ENCODE measurements at regions not wholly inside any gene's neighbourhood (a gene's known extent, or its start where the extent isn't known, plus 50 kb on each side); places are given as distances from the start of the nearest gene placed in this dataset.
"Not testable (repeated sequence)": the region's sequence is repeated elsewhere in the genome, so short reads cannot be mapped to it uniquely, and the experiment has no call there.

- DNase-seq, result no peak
Measured at GRCh38 chr9:3658964-3659363, 133.2 kb upstream of the RFX3 start.

GRCh38 chr9:3656224-3656623 is 130.4 kb upstream of the RFX3 start:
- DNase-seq, result no peak

- no peak for DNase-seq
Measured at GRCh38 chr9:3650994-3651622, 125.3 kb upstream of the RFX3 start.

GRCh38 chr9:3648722-3649246 is 123.0 kb upstream of the RFX3 start:
- no peak for DNase-seq

- no peak for DNase-seq
Measured at GRCh38 chr9:3648266-3648665, 122.5 kb upstream of the RFX3 start.

- no peak for DNase-seq
Measured at GRCh38 chr9:3647652-3648051, 121.9 kb upstream of the RFX3 start.

- DNase-seq, result no peak
Measured at GRCh38 chr9:3646226-3646625, 120.4 kb upstream of the RFX3 start.

GRCh38 chr9:3642075-3642474 is 116.3 kb upstream of the RFX3 start:
- DNase-seq, result not testable (repeated sequence)

GRCh38 chr9:3629495-3629894 is 103.7 kb upstream of the RFX3 start:
- DNase-seq, result no peak

GRCh38 chr9:3628239-3628638 is 102.4 kb upstream of the RFX3 start:
- no peak for DNase-seq

- no peak for DNase-seq
Measured at GRCh38 chr9:3608011-3608410, 82.2 kb upstream of the RFX3 start.

- DNase-seq, result no peak
Measured at GRCh38 chr9:3600672-3601071, 74.9 kb upstream of the RFX3 start.

GRCh38 chr9:3597792-3598191 is 72.0 kb upstream of the RFX3 start:
- no peak for DNase-seq

GRCh38 chr9:3586066-3586465 is 60.3 kb upstream of the RFX3 start:
- no peak for DNase-seq

- no peak for DNase-seq
Measured at GRCh38 chr9:3585606-3586005, 59.8 kb upstream of the RFX3 start.

GRCh38 chr9:3578786-3579185 is 53.0 kb upstream of the RFX3 start:
- no peak for DNase-seq

- DNase-seq, result no peak
Measured at GRCh38 chr9:3576328-3576727, 50.5 kb upstream of the RFX3 start.

GRCh38 chr9:3575821-3576220 is 50.0 kb upstream of the RFX3 start:
- no peak for DNase-seq

Data from NCI-H187 treated with DMSO at 0.1 percent for 48 hours (cell line).